Stimulated activated CD4-positive, alpha-beta T cell treated with anti-CD3 and anti-CD28 coated beads, Interleukin-12 subunit alpha, Interleukin-12 subunit beta, amount 100 ng/mL, for 4 hours (primary cell): ENCODE measurements at regions not wholly inside any gene's neighbourhood (a gene's known extent, or its start where the extent isn't known, plus 50 kb on each side); places are given as distances from the start of the nearest gene placed in this dataset.

ENCODE experiments used
- DNase-seq: peaks from one replicate; pipeline ENCODE4 v3.0.0-alpha.2; 2020

GRCh38 chr1:58979086-58979485 is 195.2 kb upstream of the JUN start:
- DNase-seq, result no peak

DNA sequence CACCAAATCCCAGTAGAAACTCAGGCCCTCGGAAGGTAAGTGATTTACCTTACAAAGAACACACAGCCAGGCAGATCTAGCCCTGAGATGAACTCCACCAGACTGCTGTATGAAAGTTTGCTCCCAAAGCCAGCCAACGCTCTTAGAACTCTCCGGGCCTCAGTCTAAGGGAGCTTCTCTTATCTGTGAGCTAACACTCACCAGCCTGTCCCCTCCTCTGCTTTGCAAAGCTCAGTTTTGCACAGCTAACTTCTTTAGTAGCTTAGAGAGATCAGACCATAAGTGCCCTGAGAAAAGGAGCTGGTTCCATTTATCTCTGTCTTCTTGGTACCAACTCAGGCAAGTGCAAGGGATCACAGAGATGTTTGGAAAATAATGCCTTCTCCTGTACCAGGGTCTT is 195.8 kb upstream of the JUN start:
- no peak for DNase-seq

DNA sequence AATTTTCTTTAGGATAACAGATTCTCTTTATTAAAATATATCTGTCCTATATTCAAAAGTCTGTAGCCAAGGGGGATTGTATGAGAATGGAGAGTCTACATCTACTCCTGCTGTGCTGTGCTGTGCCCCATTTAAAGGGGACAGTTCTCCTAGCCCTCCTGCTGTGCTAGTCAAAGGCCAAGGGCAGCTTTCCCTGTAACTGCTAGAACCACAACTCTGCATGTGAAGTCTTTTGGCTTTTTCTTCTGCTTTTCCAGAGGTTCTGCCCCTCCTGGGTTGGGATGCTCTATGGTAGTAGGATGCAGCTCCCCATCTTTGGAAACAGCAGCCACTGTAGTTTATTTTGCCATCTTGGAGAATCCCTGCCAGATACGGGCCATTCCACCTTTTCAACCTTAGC is 197.5 kb upstream of the JUN start:
- DNase-seq, result no peak

- DNase-seq, result no peak
Observed at GRCh38 chr1:58982259-58982998, 198.6 kb upstream of the JUN start.

GRCh38 chr1:58983162-58983561 is 199.3 kb upstream of the JUN start:
- DNase-seq, result no peak

- no peak for DNase-seq
Observed at GRCh38 chr1:58983633-58984245, 199.9 kb upstream of the JUN start.

- no peak for DNase-seq
Observed at GRCh38 chr1:58986996-58987767, 203.3 kb upstream of the JUN start.

GRCh38 chr1:58988752-58989151 is 204.9 kb upstream of the JUN start:
- DNase-seq, result no peak

DNA sequence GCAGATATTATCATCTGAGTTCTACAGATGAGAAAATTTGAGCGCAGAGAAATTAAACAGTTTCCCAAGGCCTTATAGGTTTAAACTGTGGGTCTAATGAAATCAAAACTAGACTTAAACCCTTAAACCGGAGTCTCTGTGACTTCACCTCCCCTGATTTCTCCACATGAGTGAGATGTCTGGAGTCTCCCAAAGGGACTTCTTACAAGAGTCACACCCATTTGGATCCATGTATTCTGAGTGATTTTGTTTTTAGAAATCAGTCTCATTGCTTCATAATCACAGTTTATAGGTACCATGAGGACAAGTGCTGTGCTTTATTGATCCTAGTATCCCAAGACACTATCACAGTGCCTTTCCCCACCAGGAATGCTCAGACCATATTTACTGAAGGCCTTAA is 206.0 kb upstream of the JUN start:
- no peak for DNase-seq

DNA sequence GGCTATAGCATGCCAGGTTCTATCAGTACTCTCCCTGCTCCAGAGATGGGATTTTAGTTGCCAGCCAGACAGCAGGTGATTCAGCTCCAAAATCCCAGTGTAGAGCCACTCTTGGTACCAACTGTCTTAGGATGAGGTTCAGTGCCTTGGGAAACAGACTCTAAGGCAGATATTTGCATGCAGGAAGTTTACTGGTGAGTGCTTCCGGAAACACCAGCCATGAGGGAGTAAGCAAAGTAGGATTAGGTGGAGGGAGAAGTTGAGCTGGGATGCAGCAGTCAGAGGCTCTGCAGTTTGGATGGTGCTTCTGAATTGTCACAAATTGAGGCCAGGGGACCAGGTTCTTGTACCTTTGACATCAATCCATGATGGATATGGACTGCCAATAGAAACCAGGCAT is 207.5 kb upstream of the JUN start:
- DNase-seq, result no peak

DNA sequence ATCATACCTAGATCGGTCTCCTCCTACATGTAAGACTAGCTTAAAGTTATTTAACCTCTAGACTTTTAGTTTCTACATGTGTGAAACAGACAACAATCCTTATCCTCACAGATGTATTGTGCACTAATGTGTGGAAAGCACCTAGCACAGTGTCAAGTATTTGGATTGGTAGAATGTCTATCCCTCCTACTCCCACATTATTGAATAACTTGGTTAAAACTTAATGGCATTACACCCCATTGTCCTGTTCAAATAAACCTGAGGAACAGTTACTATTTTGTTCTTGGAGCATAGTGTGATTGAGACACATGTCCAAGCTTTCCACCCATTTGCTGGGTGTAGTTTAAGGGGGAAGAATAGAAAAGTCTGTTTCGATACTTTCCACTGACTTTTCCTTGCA is 208.8 kb upstream of the JUN start:
- DNase-seq, result no peak

GRCh38 chr1:58993403-58993802 is 209.6 kb upstream of the JUN start:
- DNase-seq, result no peak

GRCh38 chr1:58994664-58995063 is 210.8 kb upstream of the JUN start:
- no peak for DNase-seq

GRCh38 chr1:58996341-58997059 is 212.7 kb upstream of the JUN start:
- DNase-seq, result no peak

- no peak for DNase-seq
Observed at GRCh38 chr1:58997060-58997411, 213.2 kb upstream of the JUN start.

GRCh38 chr1:58997637-58998036 is 213.8 kb upstream of the JUN start:
- DNase-seq, result no peak

DNA sequence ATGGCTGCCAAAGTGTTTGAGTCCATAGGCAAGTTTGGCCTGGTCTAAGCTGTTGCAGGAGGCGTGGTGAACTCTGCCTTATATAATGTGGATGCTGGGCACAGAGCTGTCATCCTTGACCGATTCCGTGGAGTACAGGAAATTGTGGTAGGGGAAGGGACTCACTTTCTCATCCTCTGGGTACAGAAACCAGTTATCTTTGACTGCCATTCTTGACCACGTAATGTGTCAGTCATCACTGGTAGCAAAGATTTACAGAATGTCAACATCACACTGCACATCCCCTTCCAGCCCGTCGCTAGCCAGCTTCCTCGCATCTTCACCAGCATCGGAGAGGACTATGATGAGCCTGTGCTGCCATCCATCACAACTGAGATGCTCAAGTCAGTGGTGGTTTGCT is 215.8 kb upstream of the JUN start:
- DNase-seq, result no peak

DNA sequence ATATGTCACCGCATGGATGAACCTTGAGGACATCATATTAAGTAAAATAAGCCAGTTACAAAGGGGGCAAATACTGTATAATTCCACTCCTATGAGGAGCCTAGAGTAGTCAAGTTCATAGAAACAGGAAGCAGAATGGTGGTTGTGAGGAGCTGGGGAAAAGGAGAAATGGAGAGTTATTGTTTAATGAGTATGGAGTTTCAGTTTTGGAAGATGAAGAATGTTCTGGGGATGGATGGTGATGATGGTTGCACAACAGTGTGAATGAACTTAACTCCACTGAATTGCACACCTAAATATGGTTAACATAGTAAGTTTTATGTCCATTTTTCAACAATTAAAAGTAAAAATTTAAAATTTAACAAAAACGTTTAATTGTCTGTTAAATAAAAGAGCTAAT is 220.9 kb upstream of the JUN start:
- DNase-seq, result no peak

- DNase-seq, result no peak
Observed at GRCh38 chr1:59005491-59006288, 221.8 kb upstream of the JUN start.

- DNase-seq, result no peak
Observed at GRCh38 chr1:59006289-59006658, 222.4 kb upstream of the JUN start.

- no peak for DNase-seq
Observed at GRCh38 chr1:59006932-59007331, 223.1 kb upstream of the JUN start.

DNA sequence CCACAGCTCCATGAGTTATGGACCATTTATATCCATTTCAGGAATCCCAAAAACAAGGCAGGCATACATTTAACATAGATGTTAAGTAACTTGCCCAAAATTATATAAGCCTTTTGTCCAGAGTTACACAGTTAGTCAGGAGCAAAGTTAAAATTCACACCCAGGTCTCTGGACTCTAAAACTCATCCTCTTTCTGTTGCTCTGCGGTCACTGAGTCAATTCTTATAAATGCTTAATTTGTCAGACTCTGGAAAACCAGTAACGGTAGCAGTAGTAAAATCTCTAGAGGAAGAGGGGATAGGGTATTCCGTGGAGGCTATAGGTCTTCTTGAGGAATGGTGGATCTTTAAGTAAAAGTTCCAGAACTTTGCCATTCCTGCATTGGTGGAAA is 223.6 kb upstream of the JUN start:
- DNase-seq, result no peak
